Loucy (cell line): ENCODE measurements at regions not wholly inside any gene's neighbourhood (a gene's known extent, or its start where the extent isn't known, plus 50 kb on each side); places are given as distances from the start of the nearest gene placed in this dataset.

ENCODE experiments used
- EZH2phosphoT487 ChIP-seq: fragments of 200-600 bp; IDR thresholded peaks from 2 replicates; pipeline ENCODE4 v1.6.1; 2018; ENCODE audit warnings: antibody characterized with exemption, mild to moderate bottlenecking, moderate library complexity, borderline replicate concordance
- TF ChIP-seq, protein P1 (sequence below): fragments of 200-600 bp; sonication (generic); conservative IDR thresholded peaks from 2 replicates; pipeline ENCODE4 v1.5.1; 2014; ENCODE audit warnings: mild to moderate bottlenecking, antibody characterized with exemption, low read length

- TF ChIP-seq, protein P1, sequence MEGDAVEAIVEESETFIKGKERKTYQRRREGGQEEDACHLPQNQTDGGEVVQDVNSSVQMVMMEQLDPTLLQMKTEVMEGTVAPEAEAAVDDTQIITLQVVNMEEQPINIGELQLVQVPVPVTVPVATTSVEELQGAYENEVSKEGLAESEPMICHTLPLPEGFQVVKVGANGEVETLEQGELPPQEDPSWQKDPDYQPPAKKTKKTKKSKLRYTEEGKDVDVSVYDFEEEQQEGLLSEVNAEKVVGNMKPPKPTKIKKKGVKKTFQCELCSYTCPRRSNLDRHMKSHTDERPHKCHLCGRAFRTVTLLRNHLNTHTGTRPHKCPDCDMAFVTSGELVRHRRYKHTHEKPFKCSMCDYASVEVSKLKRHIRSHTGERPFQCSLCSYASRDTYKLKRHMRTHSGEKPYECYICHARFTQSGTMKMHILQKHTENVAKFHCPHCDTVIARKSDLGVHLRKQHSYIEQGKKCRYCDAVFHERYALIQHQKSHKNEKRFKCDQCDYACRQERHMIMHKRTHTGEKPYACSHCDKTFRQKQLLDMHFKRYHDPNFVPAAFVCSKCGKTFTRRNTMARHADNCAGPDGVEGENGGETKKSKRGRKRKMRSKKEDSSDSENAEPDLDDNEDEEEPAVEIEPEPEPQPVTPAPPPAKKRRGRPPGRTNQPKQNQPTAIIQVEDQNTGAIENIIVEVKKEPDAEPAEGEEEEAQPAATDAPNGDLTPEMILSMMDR = no peak
- no peak for TF ChIP-seq EZH2phosphoT487
Observed at GRCh38 chr5:74927336-74927735, 61.1 kb upstream of the FAM169A start.
